Uterus (tissue), 3 donors: ENCODE measurements at regions not wholly inside any gene's neighbourhood (a gene's known extent, or its start where the extent isn't known, plus 50 kb on each side); places are given as distances from the start of the nearest gene placed in this dataset.

Source experiments
- DNase-seq, 2 donors: peaks; one replicate each; pipeline ENCODE4 v3.0.0-alpha.2; 2019 to 2020
- H3K27ac ChIP-seq, 2 donors: fragments of 200-600 bp; sonication (generic); 1 replicate in 1 of 2; 2 replicates in 1 of 2; pipeline ENCODE4 v1.5.1; 2016 to 2018
- H3K27me3 ChIP-seq, 2 donors: fragments of 200-600 bp; sonication (generic); one replicate each; pipeline ENCODE4 v1.5.1; 2018 to 2019; ENCODE audit warnings: control low read depth in 1 of 2
- H3K36me3 ChIP-seq, 2 donors: fragments of 200-600 bp; sonication (generic); one replicate each; pipeline ENCODE4 v1.5.1; 2019; ENCODE audit warnings: control low read depth in 1 of 2
- H3K4me1 ChIP-seq, 2 donors: fragments of 200-600 bp; sonication (generic); one replicate each; pipeline ENCODE4 v1.5.1; 2018 to 2019; ENCODE audit warnings: control low read depth in 1 of 2
- H3K4me3 ChIP-seq, 2 donors: fragments of 200-600 bp; sonication (generic); 1 replicate in 1 of 2; 2 replicates in 1 of 2; pipeline ENCODE4 v1.5.1; 2018 to 2019; ENCODE audit warnings: mild to moderate bottlenecking in 1 of 2
- H3K9me3 ChIP-seq, 2 donors: fragments of 200-600 bp; sonication (generic); one replicate each; pipeline ENCODE4 v1.5.1; 2019; ENCODE audit warnings: control low read depth in 1 of 2
- POLR2A ChIP-seq, 2 donors: fragments of 450-650 bp; IDR thresholded peaks; one replicate each; pipeline ENCODE4 v1.6.1; 2016; ENCODE audit warnings: antibody characterized with exemption in 2 of 2, mild to moderate bottlenecking in 1 of 2, moderate library complexity in 1 of 2
- intact Hi-C: fragments of 100-400 bp; cut with DNase I; formaldehyde crosslinking; loops from one replicate; pipeline ENCODE4 v1.15.1; 2023; ENCODE audit warnings: low total_unique reads
- TF ChIP-seq, protein P1 (sequence below), 4 experiments: fragments of 200-600 bp in 2 of 4; fragments of 450-650 bp in 2 of 4; sonication (generic) in 2 of 4; IDR thresholded peaks; one replicate each; pipeline ENCODE4 v1.5.1; 2016 to 2019; ENCODE audit warnings: antibody characterized with exemption in 4 of 4, mild to moderate bottlenecking in 2 of 4, moderate library complexity in 1 of 4
- donor health status: DM: yes; HTN: yes; CAD: no.

DNA sequence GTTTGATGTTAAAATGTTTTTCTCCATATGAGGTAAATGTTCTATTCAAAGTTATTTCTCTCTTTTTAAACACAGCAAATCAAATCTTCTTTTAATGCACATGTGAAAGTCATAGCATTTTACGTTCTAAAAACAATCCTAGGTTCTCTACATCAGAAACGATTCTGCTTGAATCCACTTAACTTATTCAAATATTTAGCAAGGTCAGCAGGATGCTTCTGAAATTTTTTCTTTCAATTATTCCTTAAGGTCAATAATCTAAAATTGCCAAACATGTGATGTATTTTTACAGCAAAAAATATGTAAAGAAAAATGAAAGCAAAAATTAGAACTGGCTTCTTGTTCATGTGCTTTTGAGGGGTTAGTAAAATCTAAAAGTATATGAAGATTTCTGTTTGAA lies 106.7 kb downstream of the TM2D1 start:
- no peak for DNase-seq
- Histone ChIP-seq H3K27ac (no peak overlapping the region), H3K9me3 (no peaks in the 10 kb centered on the region), H3K4me3 (no peak overlapping the region), H3K27me3 (no peaks in the 10 kb centered on the region), H3K4me1 (no peaks in the 10 kb centered on the region), H3K36me3 (no peaks in the 10 kb centered on the region)
- no peak for TF ChIP-seq POLR2A (IDR thresholded peaks at IDR 0.05)
- TF ChIP-seq, protein P1, sequence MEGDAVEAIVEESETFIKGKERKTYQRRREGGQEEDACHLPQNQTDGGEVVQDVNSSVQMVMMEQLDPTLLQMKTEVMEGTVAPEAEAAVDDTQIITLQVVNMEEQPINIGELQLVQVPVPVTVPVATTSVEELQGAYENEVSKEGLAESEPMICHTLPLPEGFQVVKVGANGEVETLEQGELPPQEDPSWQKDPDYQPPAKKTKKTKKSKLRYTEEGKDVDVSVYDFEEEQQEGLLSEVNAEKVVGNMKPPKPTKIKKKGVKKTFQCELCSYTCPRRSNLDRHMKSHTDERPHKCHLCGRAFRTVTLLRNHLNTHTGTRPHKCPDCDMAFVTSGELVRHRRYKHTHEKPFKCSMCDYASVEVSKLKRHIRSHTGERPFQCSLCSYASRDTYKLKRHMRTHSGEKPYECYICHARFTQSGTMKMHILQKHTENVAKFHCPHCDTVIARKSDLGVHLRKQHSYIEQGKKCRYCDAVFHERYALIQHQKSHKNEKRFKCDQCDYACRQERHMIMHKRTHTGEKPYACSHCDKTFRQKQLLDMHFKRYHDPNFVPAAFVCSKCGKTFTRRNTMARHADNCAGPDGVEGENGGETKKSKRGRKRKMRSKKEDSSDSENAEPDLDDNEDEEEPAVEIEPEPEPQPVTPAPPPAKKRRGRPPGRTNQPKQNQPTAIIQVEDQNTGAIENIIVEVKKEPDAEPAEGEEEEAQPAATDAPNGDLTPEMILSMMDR (IDR thresholded peaks at IDR 0.05) = no peak
- intact Hi-C loops = no loop called here

DNA sequence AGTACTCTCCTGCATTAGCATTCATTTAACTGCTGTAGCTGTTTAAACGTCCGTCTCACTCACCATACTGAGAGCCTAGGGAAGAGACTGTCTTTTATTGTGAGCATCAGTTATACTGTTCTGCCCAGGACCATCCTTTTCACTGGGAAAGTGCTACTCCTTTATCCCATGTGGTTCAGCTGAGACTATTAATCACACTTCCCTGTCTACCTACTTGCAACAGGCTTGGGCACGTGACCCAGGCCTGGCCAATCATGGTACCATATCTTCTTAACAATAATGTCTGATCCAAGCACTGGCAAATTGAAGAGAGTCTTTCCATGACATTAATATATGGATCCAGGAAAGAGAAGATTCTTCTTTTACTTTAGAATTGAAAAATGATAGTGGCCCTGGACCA lies 108.1 kb downstream of the TM2D1 start:
- TF ChIP-seq POLR2A (IDR thresholded peaks at IDR 0.05) = no peak
- TF ChIP-seq, protein P1 (IDR thresholded peaks at IDR 0.05) = no peak
- no peak for DNase-seq
- no peaks in the 10 kb centered on the region for H3K36me3 ChIP-seq
- H3K9me3 ChIP-seq = no peaks in the 10 kb centered on the region
- no peak overlapping the region for H3K27ac ChIP-seq
- no peak overlapping the region for H3K4me3 ChIP-seq
- no peaks in the 10 kb centered on the region for H3K27me3 ChIP-seq
- intact Hi-C loops = no loop called here
- no peaks in the 10 kb centered on the region for H3K4me1 ChIP-seq

DNA sequence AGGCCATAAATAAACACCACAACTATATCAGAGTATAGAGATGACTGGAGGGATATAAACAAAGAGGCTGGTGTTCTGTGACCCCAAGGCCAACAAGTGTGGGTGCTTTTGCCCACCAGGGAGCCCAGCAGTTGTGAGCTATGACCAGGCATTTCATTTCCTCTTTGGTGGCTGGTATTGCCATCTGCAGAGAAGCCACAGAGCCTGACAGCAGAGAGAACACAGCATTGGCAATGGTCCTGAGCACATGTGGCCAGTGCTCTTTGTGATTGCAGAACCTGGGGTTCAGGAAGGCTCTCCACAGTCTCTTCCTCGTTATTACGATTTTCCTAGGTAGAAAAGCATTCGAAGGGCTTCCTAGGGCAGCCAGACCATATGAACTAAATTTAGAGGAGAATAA lies 112.3 kb downstream of the TM2D1 start:
- H3K4me1 ChIP-seq = no peaks in the 10 kb centered on the region
- H3K4me3 ChIP-seq = no peak overlapping the region
- H3K27ac ChIP-seq = no peak overlapping the region
- H3K27me3 ChIP-seq = no peaks in the 10 kb centered on the region
- TF ChIP-seq POLR2A (IDR thresholded peaks at IDR 0.05) = no peak
- TF ChIP-seq, protein P1 (IDR thresholded peaks at IDR 0.05) = no peak
- intact Hi-C loops = no loop called here
- H3K9me3 ChIP-seq = no peaks in the 10 kb centered on the region
- no peak for DNase-seq
- no peaks in the 10 kb centered on the region for H3K36me3 ChIP-seq

DNA sequence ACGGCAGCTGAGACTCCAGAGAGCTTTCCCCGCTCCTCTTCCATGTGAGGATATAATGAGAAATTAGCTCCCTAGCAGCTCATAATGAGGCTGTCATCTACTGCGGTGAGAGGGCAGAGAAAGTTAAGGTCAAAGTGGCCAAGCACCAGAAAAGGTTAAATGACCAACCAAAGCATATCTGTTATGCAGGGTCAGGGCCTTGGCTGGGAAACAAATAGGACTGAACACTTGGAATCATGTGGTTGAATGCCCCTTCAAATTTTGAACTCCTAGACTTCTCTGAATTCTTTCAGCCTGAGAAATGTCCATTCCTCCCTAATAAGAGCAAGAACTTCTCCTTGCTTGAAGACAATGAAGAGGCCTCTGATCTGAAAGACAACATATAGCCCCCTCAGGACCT lies 115.9 kb downstream of the TM2D1 start:
- Histone ChIP-seq H3K9me3 (no peaks in the 10 kb centered on the region), H3K36me3 (no peaks in the 10 kb centered on the region), H3K27ac (no peak overlapping the region), H3K27me3 (no peaks in the 10 kb centered on the region), H3K4me1 (no peaks in the 10 kb centered on the region), H3K4me3 (no peak overlapping the region)
- no peak for DNase-seq
- intact Hi-C loops = no loop called here
- TF ChIP-seq POLR2A (IDR thresholded peaks at IDR 0.05) = no peak
- TF ChIP-seq, protein P1 (IDR thresholded peaks at IDR 0.05) = no peak

DNA sequence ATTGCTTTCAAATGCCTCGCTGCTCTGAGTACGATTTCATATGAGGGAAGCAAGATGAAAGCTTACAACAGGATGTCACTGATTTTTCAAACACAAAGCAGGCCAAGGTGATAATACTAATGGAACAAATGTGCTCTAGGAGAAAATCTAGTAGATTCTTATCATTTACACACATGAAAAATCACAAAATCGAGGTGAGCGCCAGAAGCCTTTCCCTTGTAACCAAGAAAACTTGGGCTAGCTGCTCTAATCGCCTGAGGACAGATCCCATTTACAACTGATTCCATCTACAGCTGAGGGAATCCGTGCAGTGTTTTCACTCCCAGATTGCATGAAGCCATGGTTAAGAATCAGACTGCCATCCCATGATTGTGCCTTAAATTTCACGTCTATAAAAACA lies 117.5 kb downstream of the TM2D1 start:
- intact Hi-C loops = no loop called here
- Histone ChIP-seq H3K36me3 (no peaks in the 10 kb centered on the region), H3K4me3 (no peak overlapping the region), H3K9me3 (no peaks in the 10 kb centered on the region), H3K4me1 (no peaks in the 10 kb centered on the region), H3K27ac (peak overlapping the region; percentile 50 to 56), H3K27me3 (no peaks in the 10 kb centered on the region)
- TF ChIP-seq, protein P1 (IDR thresholded peaks at IDR 0.05) = no peak
- TF ChIP-seq POLR2A (IDR thresholded peaks at IDR 0.05) = no peak
- no peak for DNase-seq
